ENCODE measurements at regions not wholly inside any gene's neighbourhood (a gene's known extent, or its start where the extent isn't known, plus 50 kb on each side); places are given as distances from the start of the nearest gene placed in this dataset.

- no peak for TF ChIP-seq CTCF (IDR thresholded peaks at IDR 0.05; ENCODE audit: poor library complexity, severe bottlenecking)
- no peak for TF ChIP-seq REST (IDR thresholded peaks at IDR 0.05; ENCODE audit: borderline replicate concordance)
- TF ChIP-seq POLR2AphosphoS5 (IDR thresholded peaks at IDR 0.05): no peak
- TF ChIP-seq SMC3 (conservative IDR thresholded peaks at IDR 0.05; ENCODE audit: poor library complexity): no peak
- no peak for TF ChIP-seq TAF1 (IDR thresholded peaks at IDR 0.05; ENCODE audit: low read depth)
Measured at GRCh38 chr2:8548619-8549150, 133.2 kb upstream of the ID2 start.

Measured in neural cell (in vitro differentiated cells).